ENCODE measurements at regions not wholly inside any gene's neighbourhood (a gene's known extent, or its start where the extent isn't known, plus 50 kb on each side); places are given as distances from the start of the nearest gene placed in this dataset.

GRCh38 chr2:64850642-64851041 is 138.6 kb upstream of the SLC1A4 start:
- TF ChIP-seq CTCF (IDR thresholded peaks at IDR 0.05; ENCODE audit: extremely low read depth in 1 of 2, insufficient read depth in 1 of 2, low read depth in 1 of 2, low read length in 2 of 2) (no peak), POLR2A (IDR thresholded peaks at IDR 0.05; ENCODE audit: low read depth, low read length) (no peak), JUN (IDR thresholded peaks at IDR 0.05; ENCODE audit: borderline replicate concordance, insufficient read depth, insufficient read length, low read depth) (no peak), POLR2AphosphoS5 (IDR thresholded peaks at IDR 0.05; ENCODE audit: insufficient read depth, low read depth, low read length) (no peak)

Data from endothelial cell of umbilical vein (primary cell).